CD8-positive, alpha-beta memory T cell (primary cell): ENCODE measurements at regions not wholly inside any gene's neighbourhood (a gene's known extent, or its start where the extent isn't known, plus 50 kb on each side); places are given as distances from the start of the nearest gene placed in this dataset.

Experiments used
- CTCF ChIA-PET: fragments of 350-600 bp; sonication (Branson Sonifier 250); formaldehyde crosslinking; loops from one replicate; lab custom pipeline; 2021; ENCODE audit warnings: antibody characterized with exemption; lab: Charles Lee
- POLR2A ChIA-PET: fragments of 350-600 bp; sonication (Branson Sonifier 250); formaldehyde crosslinking; loops from one replicate; lab custom pipeline; 2021; ENCODE audit warnings: antibody characterized with exemption; lab: Charles Lee
- DNase-seq, 5 donors: peaks; one replicate each; pipeline versions ENCODE4 v3.0.0 to v3.0.0-alpha.2; 2020 to 2022; ENCODE audit warnings: mixed read lengths in 1 of 5
- H3K27ac ChIP-seq: one replicate; pipeline ENCODE4 v1.7.0; 2013; ENCODE audit warnings: low read depth, mild to moderate bottlenecking, low read length, moderate library complexity
- H3K27me3 ChIP-seq: 2 replicates; pipeline ENCODE4 v1.7.0; 2013; ENCODE audit warnings: low read length, mild to moderate bottlenecking; ENCODE audit not compliant: insufficient read depth, poor library complexity, severe bottlenecking
- H3K36me3 ChIP-seq: 2 replicates; pipeline ENCODE4 v1.7.0; 2013; ENCODE audit warnings: mild to moderate bottlenecking, low read length, moderate library complexity; ENCODE audit not compliant: insufficient read depth
- H3K4me1 ChIP-seq: 2 replicates; pipeline ENCODE4 v1.7.0; 2013; ENCODE audit warnings: mild to moderate bottlenecking, low read length, moderate library complexity; ENCODE audit not compliant: insufficient read depth
- H3K4me3 ChIP-seq: 2 replicates; pipeline ENCODE4 v1.7.0; 2013; ENCODE audit warnings: mild to moderate bottlenecking, low read length
- H3K9me3 ChIP-seq: 2 replicates; pipeline ENCODE4 v1.7.0; 2013; ENCODE audit warnings: mild to moderate bottlenecking, low read length
- H3K27ac Mint-ChIP-seq, 8 donors: one replicate each; pipeline ENCODE4 v1.8.0; 2020 to 2021; ENCODE audit warnings: mixed read lengths in 8 of 8, mild to moderate bottlenecking in 6 of 8, inconsistent platforms in 3 of 8, moderate library complexity in 3 of 8
- H3K27me3 Mint-ChIP-seq, 2 donors: one replicate each; pipeline ENCODE4 v1.8.0; 2020 to 2021; ENCODE audit warnings: mixed read lengths in 2 of 2, mild to moderate bottlenecking in 1 of 2, moderate library complexity in 1 of 2
- H3K36me3 Mint-ChIP-seq, 3 donors: one replicate each; pipeline ENCODE4 v1.8.0; 2020 to 2021; ENCODE audit warnings: mixed read lengths in 3 of 3, inconsistent platforms in 1 of 3, mild to moderate bottlenecking in 1 of 3
- H3K4me1 Mint-ChIP-seq, 3 donors: one replicate each; pipeline ENCODE4 v1.8.0; 2020 to 2021; ENCODE audit warnings: mixed read lengths in 3 of 3, inconsistent platforms in 1 of 3, mild to moderate bottlenecking in 1 of 3
- H3K4me3 Mint-ChIP-seq, 7 donors: one replicate each; pipeline ENCODE4 v1.8.0; 2020 to 2021; ENCODE audit warnings: mixed read lengths in 7 of 7, mild to moderate bottlenecking in 6 of 7, moderate library complexity in 4 of 7, inconsistent platforms in 2 of 7
- H3K9me3 Mint-ChIP-seq, 5 donors: one replicate each; pipeline ENCODE4 v1.8.0; 2020 to 2022; ENCODE audit warnings: mixed read lengths in 5 of 5, mild to moderate bottlenecking in 3 of 5, moderate library complexity in 2 of 5, inconsistent platforms in 1 of 5

GRCh38 chr4:19093951-19094350 lies 1072.4 kb upstream of the LCORL start:
- no peak overlapping the region for H3K27ac Mint-ChIP-seq
- no peaks in the 10 kb centered on the region for H3K36me3 Mint-ChIP-seq
- H3K4me1 ChIP-seq = no peaks in the 10 kb centered on the region
- H3K27ac ChIP-seq = no peak overlapping the region
- H3K4me1 Mint-ChIP-seq = no peaks in the 10 kb centered on the region
- H3K4me3 Mint-ChIP-seq = no peak overlapping the region
- no peak overlapping the region for H3K4me3 ChIP-seq
- ChIA-PET CTCF (no interaction called here), POLR2A (no interaction called here)
- no peaks in the 10 kb centered on the region for H3K9me3 ChIP-seq
- DNase-seq = no peak
- H3K36me3 ChIP-seq = no peaks in the 10 kb centered on the region
- no peaks in the 10 kb centered on the region for H3K27me3 ChIP-seq
- H3K9me3 Mint-ChIP-seq = peaks cover 9 to 15% (median 11%) of the 10 kb centered on the region in 5 donors
- H3K27me3 Mint-ChIP-seq = no peaks in the 10 kb centered on the region

- CTCF ChIA-PET = no interaction called here
- Mint-ChIP-seq H3K9me3 (peaks cover 6 to 14% (median 9%) of the 10 kb centered on the region in 5 donors), H3K4me1 (no peaks in the 10 kb centered on the region), H3K27me3 (no peaks in the 10 kb centered on the region), H3K36me3 (no peaks in the 10 kb centered on the region), H3K27ac (no peak overlapping the region), H3K4me3 (no peak overlapping the region)
- H3K4me1 ChIP-seq = no peaks in the 10 kb centered on the region
- no peaks in the 10 kb centered on the region for H3K36me3 ChIP-seq
- no peaks in the 10 kb centered on the region for H3K27me3 ChIP-seq
- H3K27ac ChIP-seq = no peak overlapping the region
- no peaks in the 10 kb centered on the region for H3K9me3 ChIP-seq
- POLR2A ChIA-PET = no interaction called here
- no peak overlapping the region for H3K4me3 ChIP-seq
- no peak for DNase-seq
Measured at GRCh38 chr4:19092797-19093196, 1071.2 kb upstream of the LCORL start.

GRCh38 chr4:19074036-19074435 lies 1052.5 kb upstream of the LCORL start:
- H3K4me1 Mint-ChIP-seq = no peaks in the 10 kb centered on the region
- H3K36me3 Mint-ChIP-seq = no peaks in the 10 kb centered on the region
- H3K9me3 Mint-ChIP-seq = peaks cover 3 to 13% (median 6%) of the 10 kb centered on the region in 5 donors
- Histone ChIP-seq H3K4me1 (no peaks in the 10 kb centered on the region), H3K27me3 (no peaks in the 10 kb centered on the region), H3K4me3 (no peak overlapping the region), H3K27ac (no peak overlapping the region), H3K36me3 (no peaks in the 10 kb centered on the region), H3K9me3 (no peaks in the 10 kb centered on the region)
- ChIA-PET CTCF (no interaction called here), POLR2A (no interaction called here)
- H3K4me3 Mint-ChIP-seq = no peak overlapping the region
- no peak for DNase-seq
- H3K27ac Mint-ChIP-seq = no peak overlapping the region
- no peaks in the 10 kb centered on the region for H3K27me3 Mint-ChIP-seq

- Histone ChIP-seq H3K27me3 (no peaks in the 10 kb centered on the region), H3K4me1 (no peaks in the 10 kb centered on the region), H3K4me3 (no peak overlapping the region), H3K36me3 (no peaks in the 10 kb centered on the region), H3K27ac (no peak overlapping the region), H3K9me3 (no peaks in the 10 kb centered on the region)
- Mint-ChIP-seq H3K36me3 (no peaks in the 10 kb centered on the region), H3K27ac (no peak overlapping the region), H3K27me3 (no peaks in the 10 kb centered on the region), H3K4me3 (no peak overlapping the region), H3K4me1 (no peaks in the 10 kb centered on the region), H3K9me3 (peaks cover 18 to 38% (median 21%) of the 10 kb centered on the region in 5 donors)
- DNase-seq = no peak
- POLR2A ChIA-PET = no interaction called here
- CTCF ChIA-PET = no interaction called here
Measured at GRCh38 chr4:19063662-19064061, 1042.1 kb upstream of the LCORL start.

GRCh38 chr4:19054916-19055315 lies 1033.4 kb upstream of the LCORL start:
- no peak overlapping the region for H3K27ac Mint-ChIP-seq
- no peaks in the 10 kb centered on the region for H3K36me3 ChIP-seq

GRCh38 chr4:19051831-19052230 lies 1030.3 kb upstream of the LCORL start:
- no peaks in the 10 kb centered on the region for H3K9me3 ChIP-seq
- POLR2A ChIA-PET = no interaction called here
- H3K4me3 ChIP-seq = no peak overlapping the region
- Mint-ChIP-seq H3K4me3 (no peak overlapping the region), H3K4me1 (no peaks in the 10 kb centered on the region), H3K27me3 (no peaks in the 10 kb centered on the region), H3K36me3 (no peaks in the 10 kb centered on the region), H3K9me3 (peaks cover 0 to 12% (median 9%) of the 10 kb centered on the region in 5 donors), H3K27ac (no peak overlapping the region)
- CTCF ChIA-PET = no interaction called here
- no peak for DNase-seq
- no peaks in the 10 kb centered on the region for H3K27me3 ChIP-seq
- no peaks in the 10 kb centered on the region for H3K36me3 ChIP-seq
- no peak overlapping the region for H3K27ac ChIP-seq
- no peaks in the 10 kb centered on the region for H3K4me1 ChIP-seq

More at GRCh38 chr4:19054916-19055315, 1033.4 kb upstream of the LCORL start:
- DNase-seq = no peak
- no peaks in the 10 kb centered on the region for H3K4me1 ChIP-seq
- H3K9me3 Mint-ChIP-seq = peaks cover 6 to 21% (median 10%) of the 10 kb centered on the region in 5 donors
- ChIA-PET POLR2A (no interaction called here), CTCF (no interaction called here)
- no peak overlapping the region for H3K4me3 Mint-ChIP-seq
- H3K36me3 Mint-ChIP-seq = peaks cover 0 to 2% (median 0%) of the 10 kb centered on the region in 3 donors
- H3K4me1 Mint-ChIP-seq = no peaks in the 10 kb centered on the region
- no peak overlapping the region for H3K4me3 ChIP-seq
- H3K27ac ChIP-seq = no peak overlapping the region
- H3K27me3 ChIP-seq = no peaks in the 10 kb centered on the region
- H3K27me3 Mint-ChIP-seq = no peaks in the 10 kb centered on the region
- H3K9me3 ChIP-seq = no peaks in the 10 kb centered on the region

GRCh38 chr4:19047279-19047880 lies 1025.8 kb upstream of the LCORL start:
- Mint-ChIP-seq H3K4me3 (no peak overlapping the region), H3K36me3 (no peaks in the 10 kb centered on the region), H3K4me1 (no peaks in the 10 kb centered on the region), H3K9me3 (peaks cover 3 to 18% (median 10%) of the 10 kb centered on the region in 5 donors), H3K27me3 (no peaks in the 10 kb centered on the region), H3K27ac (no peak overlapping the region)
- POLR2A ChIA-PET = no interaction called here
- no peak for DNase-seq
- no peak overlapping the region for H3K4me3 ChIP-seq
- no peaks in the 10 kb centered on the region for H3K9me3 ChIP-seq
- H3K4me1 ChIP-seq = no peaks in the 10 kb centered on the region
- no peaks in the 10 kb centered on the region for H3K27me3 ChIP-seq
- CTCF ChIA-PET = no interaction called here
- H3K27ac ChIP-seq = no peak overlapping the region
- H3K36me3 ChIP-seq = no peaks in the 10 kb centered on the region

GRCh38 chr4:19039816-19040215 lies 1018.3 kb upstream of the LCORL start:
- POLR2A ChIA-PET = no interaction called here
- H3K4me3 ChIP-seq = no peak overlapping the region
- H3K27ac ChIP-seq = no peak overlapping the region
- no peaks in the 10 kb centered on the region for H3K36me3 Mint-ChIP-seq
- no peaks in the 10 kb centered on the region for H3K4me1 ChIP-seq
- H3K4me1 Mint-ChIP-seq = no peaks in the 10 kb centered on the region
- no peaks in the 10 kb centered on the region for H3K36me3 ChIP-seq
- CTCF ChIA-PET = no interaction called here
- no peak overlapping the region for H3K27ac Mint-ChIP-seq
- no peaks in the 10 kb centered on the region for H3K27me3 Mint-ChIP-seq
- DNase-seq = no peak
- H3K4me3 Mint-ChIP-seq = no peak overlapping the region
- H3K9me3 ChIP-seq = no peaks in the 10 kb centered on the region
- no peaks in the 10 kb centered on the region for H3K27me3 ChIP-seq
- peaks cover 11 to 24% (median 15%) of the 10 kb centered on the region in 5 donors for H3K9me3 Mint-ChIP-seq
